NB4 (cell line): ENCODE measurements at regions not wholly inside any gene's neighbourhood (a gene's known extent, or its start where the extent isn't known, plus 50 kb on each side); places are given as distances from the start of the nearest gene placed in this dataset.

Experiments
- DNase-seq: peaks from one replicate; pipeline ENCODE4 v3.0.0; 2010; ENCODE audit warnings: low read depth
- H3K4me3 ChIP-seq: one replicate; pipeline ENCODE4 v1.5.1; 2011; ENCODE audit warnings: mild to moderate bottlenecking, low read depth, low read length, moderate library complexity
- MAX ChIP-seq: IDR thresholded peaks from 2 replicates; pipeline ENCODE4 v1.6.1; 2011; ENCODE audit warnings: low read depth, low read length
- MYC ChIP-seq: IDR thresholded peaks from 2 replicates; pipeline ENCODE4 v1.6.1; 2011; ENCODE audit warnings: low read depth, low read length
- POLR2A ChIP-seq: IDR thresholded peaks from 2 replicates; pipeline ENCODE4 v1.6.1; 2011; ENCODE audit warnings: mild to moderate bottlenecking; ENCODE audit not compliant: insufficient read length; ENCODE audit errors: extremely low read depth
- TF ChIP-seq, protein P1 (sequence below): IDR thresholded peaks from one replicate; pipeline ENCODE4 v1.5.1; 2012; ENCODE audit warnings: low read depth, low read length

- H3K4me3 ChIP-seq: no peak overlapping the region
- TF ChIP-seq POLR2A: no peak
- TF ChIP-seq, protein P1, sequence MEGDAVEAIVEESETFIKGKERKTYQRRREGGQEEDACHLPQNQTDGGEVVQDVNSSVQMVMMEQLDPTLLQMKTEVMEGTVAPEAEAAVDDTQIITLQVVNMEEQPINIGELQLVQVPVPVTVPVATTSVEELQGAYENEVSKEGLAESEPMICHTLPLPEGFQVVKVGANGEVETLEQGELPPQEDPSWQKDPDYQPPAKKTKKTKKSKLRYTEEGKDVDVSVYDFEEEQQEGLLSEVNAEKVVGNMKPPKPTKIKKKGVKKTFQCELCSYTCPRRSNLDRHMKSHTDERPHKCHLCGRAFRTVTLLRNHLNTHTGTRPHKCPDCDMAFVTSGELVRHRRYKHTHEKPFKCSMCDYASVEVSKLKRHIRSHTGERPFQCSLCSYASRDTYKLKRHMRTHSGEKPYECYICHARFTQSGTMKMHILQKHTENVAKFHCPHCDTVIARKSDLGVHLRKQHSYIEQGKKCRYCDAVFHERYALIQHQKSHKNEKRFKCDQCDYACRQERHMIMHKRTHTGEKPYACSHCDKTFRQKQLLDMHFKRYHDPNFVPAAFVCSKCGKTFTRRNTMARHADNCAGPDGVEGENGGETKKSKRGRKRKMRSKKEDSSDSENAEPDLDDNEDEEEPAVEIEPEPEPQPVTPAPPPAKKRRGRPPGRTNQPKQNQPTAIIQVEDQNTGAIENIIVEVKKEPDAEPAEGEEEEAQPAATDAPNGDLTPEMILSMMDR: no peak
- no peak for TF ChIP-seq MAX
- TF ChIP-seq MYC: no peak
- no peak for DNase-seq
Measured at GRCh38 chr13:85074543-85075313, 724.5 kb downstream of the SLITRK6 start.

GRCh38 chr13:85068231-85068630 lies 731.0 kb downstream of the SLITRK6 start:
- TF ChIP-seq MYC: no peak
- TF ChIP-seq, protein P1: no peak
- no peak for TF ChIP-seq POLR2A
- no peak for TF ChIP-seq MAX
- no peak for DNase-seq
- no peak overlapping the region for H3K4me3 ChIP-seq

DNA sequence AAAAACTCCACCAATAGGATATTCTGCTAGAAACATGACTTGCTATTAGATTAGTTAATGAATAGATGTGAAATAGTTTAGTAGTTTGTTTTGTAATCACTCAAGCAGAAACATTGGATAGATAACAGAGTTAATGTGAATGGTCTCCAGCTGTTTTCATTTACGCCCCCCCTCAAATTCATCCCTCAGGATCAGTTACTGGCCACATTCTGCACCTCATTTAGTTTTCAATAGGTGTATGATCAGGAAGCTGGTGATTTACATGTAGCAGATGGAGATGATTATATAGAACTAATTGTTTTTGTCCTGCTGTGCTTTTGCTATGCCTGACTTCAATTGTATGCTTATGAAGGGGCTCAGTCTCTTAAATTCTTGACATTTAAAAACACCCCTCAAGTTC lies 759.0 kb downstream of the SLITRK6 start:
- no peak for TF ChIP-seq POLR2A
- TF ChIP-seq MAX: no peak
- TF ChIP-seq, protein P1: no peak
- TF ChIP-seq MYC: no peak
- H3K4me3 ChIP-seq: no peak overlapping the region
- no peak for DNase-seq

- DNase-seq: no peak
- TF ChIP-seq POLR2A: no peak
- TF ChIP-seq, protein P1: no peak
- no peak for TF ChIP-seq MAX
- no peak for TF ChIP-seq MYC
- no peak overlapping the region for H3K4me3 ChIP-seq
Measured at GRCh38 chr13:85031771-85032170, 767.4 kb downstream of the SLITRK6 start.

DNA sequence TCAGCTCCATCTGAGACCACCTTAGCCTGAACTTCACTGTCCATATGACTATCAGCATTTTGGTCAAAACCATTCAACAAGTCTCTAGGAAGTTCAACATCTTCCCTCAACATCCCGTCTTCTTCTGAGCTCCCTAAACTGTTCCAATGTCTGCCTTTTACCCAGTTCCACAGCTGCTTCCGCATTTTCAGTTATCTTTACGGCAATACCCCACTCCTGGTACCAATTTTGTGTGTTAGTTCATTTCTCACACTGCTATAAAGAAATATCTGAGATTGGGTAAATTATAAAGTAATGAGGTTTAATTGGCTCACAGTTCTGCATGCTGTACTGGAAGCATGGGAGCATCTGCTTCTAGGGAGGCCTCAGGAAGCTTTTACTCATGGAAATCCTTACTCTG lies 771.2 kb downstream of the SLITRK6 start:
- no peak overlapping the region for H3K4me3 ChIP-seq
- no peak for DNase-seq
- TF ChIP-seq POLR2A: no peak
- TF ChIP-seq, protein P1: no peak
- no peak for TF ChIP-seq MYC
- TF ChIP-seq MAX: no peak
